Dendritic cell treated with granulocyte-macrophage colony-stimulating factor and Interleukin-4, amounts not matched to agents 40 ng/mL and 50 ng/mL, for 4 days (primary cell): ENCODE measurements at regions not wholly inside any gene's neighbourhood (a gene's known extent, or its start where the extent isn't known, plus 50 kb on each side); places are given as distances from the start of the nearest gene placed in this dataset.

Experiments used
- H3K27ac Mint-ChIP-seq: one replicate; pipeline ENCODE4 v1.8.0; 2022; ENCODE audit warnings: mild to moderate bottlenecking, mixed read lengths
- H3K27me3 Mint-ChIP-seq: one replicate; pipeline ENCODE4 v1.8.0; 2022; ENCODE audit warnings: mild to moderate bottlenecking, mixed read lengths
- H3K36me3 Mint-ChIP-seq: one replicate; pipeline ENCODE4 v1.8.0; 2022; ENCODE audit warnings: low read depth, mixed read lengths
- H3K4me1 Mint-ChIP-seq: one replicate; pipeline ENCODE4 v1.8.0; 2022; ENCODE audit warnings: low read depth, mixed read lengths
- H3K4me3 Mint-ChIP-seq: one replicate; pipeline ENCODE4 v1.8.0; 2022; ENCODE audit warnings: mild to moderate bottlenecking, moderate library complexity, mixed read lengths
- H3K9me3 Mint-ChIP-seq: one replicate; pipeline ENCODE4 v1.8.0; 2022; ENCODE audit warnings: mixed read lengths
- intact Hi-C: fragments of 100-400 bp; cut with micrococcal nuclease; formaldehyde crosslinking; loops from one replicate; pipeline ENCODE4 v1.15.0; 2022

DNA sequence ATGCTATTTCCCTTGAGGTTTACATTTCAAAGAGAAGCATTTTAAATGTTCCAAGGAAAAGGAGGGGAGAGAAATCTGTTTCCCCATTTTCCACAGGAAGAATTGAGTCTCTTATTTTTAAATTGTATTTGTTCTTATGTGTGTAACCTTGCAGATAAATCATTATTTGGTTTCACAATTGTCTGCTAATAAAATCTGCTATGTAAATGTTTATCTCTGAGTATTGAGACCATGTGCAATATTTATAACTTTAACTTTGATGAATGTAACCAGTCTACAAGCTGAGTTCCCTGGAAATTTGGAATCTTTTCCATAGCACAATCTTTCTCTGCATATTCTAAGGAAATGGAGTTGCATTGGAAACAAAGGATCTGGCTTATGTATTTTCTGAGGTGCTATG is 209.6 kb downstream of the PTBP2 start:
- Mint-ChIP-seq H3K4me1 (no peaks in the 10 kb centered on the region), H3K9me3 (no peaks in the 10 kb centered on the region), H3K27ac (no peak overlapping the region), H3K4me3 (no peak overlapping the region), H3K27me3 (no peaks in the 10 kb centered on the region), H3K36me3 (no peaks in the 10 kb centered on the region)
- intact Hi-C loops, result no loop called here

DNA sequence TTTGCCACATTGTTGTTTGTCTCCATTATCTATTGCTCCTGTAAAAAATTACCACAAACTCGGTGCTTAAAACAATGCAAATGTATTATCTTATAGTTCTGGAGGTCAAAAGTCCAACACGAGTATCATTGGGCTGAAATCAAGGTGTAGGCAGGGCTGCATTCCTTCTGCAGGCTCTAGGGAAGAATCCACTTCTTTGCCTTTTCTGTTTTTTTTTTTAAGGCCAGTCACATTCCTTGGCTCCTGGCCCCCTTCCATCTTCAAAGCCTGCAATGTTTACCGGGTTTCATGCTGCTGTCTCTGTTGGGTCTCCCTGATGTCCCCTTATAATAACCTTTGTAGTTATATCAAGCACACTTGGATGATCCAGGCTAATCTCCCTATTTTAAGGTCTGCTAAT is 212.7 kb downstream of the PTBP2 start:
- Mint-ChIP-seq H3K36me3 (no peaks in the 10 kb centered on the region), H3K4me1 (no peaks in the 10 kb centered on the region), H3K27ac (no peak overlapping the region), H3K9me3 (no peaks in the 10 kb centered on the region), H3K4me3 (no peak overlapping the region), H3K27me3 (no peaks in the 10 kb centered on the region)
- intact Hi-C loops, result no loop called here

DNA sequence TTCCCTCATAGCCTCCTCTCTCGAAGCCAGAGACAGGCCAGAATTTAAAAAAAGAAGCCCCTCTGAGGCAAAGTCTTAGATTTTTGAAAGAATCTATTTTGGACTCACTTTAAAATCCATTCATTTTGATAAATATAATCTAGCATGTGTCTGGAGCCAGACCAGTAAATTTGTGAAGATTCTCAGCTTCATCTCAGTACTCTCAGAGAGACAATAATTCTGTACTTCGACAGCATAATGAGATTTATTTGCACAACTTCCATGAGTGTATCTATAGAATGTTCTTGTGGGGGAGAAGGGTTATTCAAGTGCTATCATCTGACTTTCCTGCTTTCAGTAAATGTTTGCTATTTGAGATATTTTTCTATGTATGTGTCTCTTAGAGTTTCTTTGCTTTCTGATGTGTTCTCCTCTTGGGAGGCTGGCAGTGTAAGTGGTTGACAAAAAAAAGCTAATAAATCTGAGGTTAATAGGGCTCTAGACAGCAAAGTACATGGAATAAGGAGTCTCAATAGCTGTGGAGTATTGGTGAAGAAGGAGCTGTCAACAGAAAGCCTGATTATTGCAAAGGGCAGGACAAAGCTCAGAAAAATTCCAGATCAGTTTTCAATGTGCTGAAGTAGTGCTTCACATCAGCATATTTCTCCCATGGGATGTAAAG is 223.0 kb downstream of the PTBP2 start:
- no peak overlapping the region for H3K4me3 Mint-ChIP-seq

DNA sequence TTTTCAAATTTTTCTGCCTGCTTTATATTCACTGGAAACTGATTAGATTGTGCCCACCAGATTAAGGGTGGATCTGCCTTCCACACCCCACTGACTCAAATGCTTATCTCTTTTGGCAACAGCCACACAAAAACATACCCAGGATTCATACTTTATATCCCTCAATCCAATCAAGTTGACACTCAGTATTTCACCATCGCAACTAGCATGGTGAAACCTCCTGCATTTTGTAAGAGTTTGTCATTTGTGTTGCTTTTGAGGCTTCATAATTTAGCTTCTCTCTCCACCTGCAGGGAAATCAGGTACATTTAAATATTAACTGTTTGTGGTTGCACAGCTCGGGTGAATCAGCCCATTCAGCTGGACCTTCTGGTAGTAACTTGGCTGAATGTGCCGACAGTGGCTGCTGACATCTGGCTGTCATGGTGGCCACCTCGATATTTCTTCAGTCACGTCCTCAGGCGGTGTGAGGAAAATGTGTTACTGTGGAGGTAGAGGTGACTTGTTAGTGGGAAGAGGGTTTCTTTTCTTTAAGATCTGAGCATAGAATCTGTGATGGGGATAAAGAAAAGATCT is 224.0 kb downstream of the PTBP2 start:
- no peaks in the 10 kb centered on the region for H3K4me1 Mint-ChIP-seq
- no peak overlapping the region for H3K4me3 Mint-ChIP-seq
- no peaks in the 10 kb centered on the region for H3K27me3 Mint-ChIP-seq
- H3K36me3 Mint-ChIP-seq, result no peaks in the 10 kb centered on the region
- intact Hi-C loops, result no loop called here
- H3K9me3 Mint-ChIP-seq, result no peaks in the 10 kb centered on the region
- H3K27ac Mint-ChIP-seq, result no peak overlapping the region

More for the DNA sequence above, 223.0 kb downstream of the PTBP2 start:
- no peaks in the 10 kb centered on the region for H3K36me3 Mint-ChIP-seq
- intact Hi-C loops, result no loop called here
- H3K4me1 Mint-ChIP-seq, result no peaks in the 10 kb centered on the region
- H3K9me3 Mint-ChIP-seq, result no peaks in the 10 kb centered on the region
- H3K27me3 Mint-ChIP-seq, result no peaks in the 10 kb centered on the region
- H3K27ac Mint-ChIP-seq, result no peak overlapping the region

DNA sequence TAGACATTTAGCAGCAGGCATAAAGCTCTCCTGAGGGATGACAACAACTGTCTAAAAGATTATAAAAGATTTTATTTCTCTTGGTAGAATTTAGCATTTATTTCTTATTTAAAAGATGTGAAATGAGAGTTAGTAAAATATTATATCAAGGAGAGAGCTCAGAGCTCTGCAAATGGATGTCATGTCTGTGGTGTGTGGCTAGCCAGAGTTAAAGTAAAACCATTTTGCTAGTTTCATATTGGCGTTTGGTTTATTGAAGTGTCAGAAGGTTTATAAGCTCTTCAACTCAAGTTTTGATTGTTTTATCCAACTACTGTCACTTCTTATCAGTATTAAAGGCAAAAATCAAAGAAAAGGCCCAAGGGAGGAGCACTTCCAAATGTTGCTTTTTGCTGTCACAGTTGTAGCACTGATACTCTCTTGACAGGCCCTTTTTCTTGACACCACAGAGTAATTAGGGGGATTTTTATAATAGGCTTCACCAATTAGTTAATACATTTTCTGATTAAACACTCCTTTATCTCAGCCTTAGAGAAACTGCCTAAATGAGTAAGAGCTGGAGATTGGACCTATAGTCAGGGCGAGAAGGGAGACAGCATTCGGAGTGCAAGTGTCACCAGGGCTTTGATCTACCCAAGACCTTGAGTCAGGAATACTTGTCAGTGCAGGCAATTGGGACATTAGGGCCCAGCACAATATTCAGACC is 233.9 kb downstream of the PTBP2 start:
- H3K4me1 Mint-ChIP-seq, result no peaks in the 10 kb centered on the region
- H3K27me3 Mint-ChIP-seq, result no peaks in the 10 kb centered on the region
- H3K36me3 Mint-ChIP-seq, result no peaks in the 10 kb centered on the region
- H3K9me3 Mint-ChIP-seq, result no peaks in the 10 kb centered on the region
- H3K4me3 Mint-ChIP-seq, result no peak overlapping the region
- intact Hi-C loops, result no loop called here
- H3K27ac Mint-ChIP-seq, result no peak overlapping the region

DNA sequence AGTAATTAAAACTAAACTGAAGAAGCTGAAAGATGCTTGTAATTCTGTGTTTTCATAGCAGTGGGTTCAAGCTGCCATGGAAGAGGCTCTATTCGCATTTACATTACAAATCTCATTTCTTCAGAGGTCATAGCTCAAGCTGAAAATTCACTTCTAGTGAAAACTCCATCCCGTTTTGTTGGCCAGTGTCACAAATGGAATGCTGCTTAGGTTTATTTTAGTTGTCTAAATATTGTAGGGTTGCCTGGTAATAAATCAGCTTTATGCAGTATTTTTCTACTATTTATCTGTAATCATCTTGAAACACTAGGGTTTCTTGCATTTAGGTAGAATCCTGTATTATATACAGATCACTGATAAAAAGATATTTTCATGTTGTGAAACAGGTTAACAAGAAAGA is 240.6 kb downstream of the PTBP2 start:
- H3K4me1 Mint-ChIP-seq, result no peaks in the 10 kb centered on the region
- no peaks in the 10 kb centered on the region for H3K36me3 Mint-ChIP-seq
- H3K9me3 Mint-ChIP-seq, result no peaks in the 10 kb centered on the region
- H3K27ac Mint-ChIP-seq, result no peak overlapping the region
- no peaks in the 10 kb centered on the region for H3K27me3 Mint-ChIP-seq
- H3K4me3 Mint-ChIP-seq, result no peak overlapping the region
- intact Hi-C loops, result no loop called here

DNA sequence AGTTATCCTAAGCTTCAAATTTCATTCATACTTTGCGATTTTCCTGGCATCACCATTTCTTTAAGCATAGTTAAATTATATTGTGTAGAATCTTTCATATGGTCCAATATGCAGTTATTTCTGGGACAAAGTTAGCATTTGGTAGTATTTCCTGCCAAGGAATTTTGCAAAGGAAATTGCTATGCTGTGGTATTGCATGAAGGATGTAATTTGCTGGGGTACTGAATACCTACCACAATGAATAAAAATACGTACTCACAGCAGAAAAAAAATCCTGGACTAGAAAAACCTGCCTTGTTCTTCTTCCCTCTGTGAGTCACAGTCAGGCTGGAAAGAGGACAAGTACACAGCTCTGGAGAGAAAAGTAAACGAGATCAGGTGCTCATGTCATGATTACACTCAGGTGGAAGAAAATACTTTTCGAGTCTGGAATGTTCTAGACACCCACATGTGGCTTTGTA is 241.2 kb downstream of the PTBP2 start:
- no peak overlapping the region for H3K4me3 Mint-ChIP-seq
- no peak overlapping the region for H3K27ac Mint-ChIP-seq
- no peaks in the 10 kb centered on the region for H3K4me1 Mint-ChIP-seq
- no peaks in the 10 kb centered on the region for H3K27me3 Mint-ChIP-seq
- H3K9me3 Mint-ChIP-seq, result no peaks in the 10 kb centered on the region
- intact Hi-C loops, result no loop called here
- H3K36me3 Mint-ChIP-seq, result no peaks in the 10 kb centered on the region

DNA sequence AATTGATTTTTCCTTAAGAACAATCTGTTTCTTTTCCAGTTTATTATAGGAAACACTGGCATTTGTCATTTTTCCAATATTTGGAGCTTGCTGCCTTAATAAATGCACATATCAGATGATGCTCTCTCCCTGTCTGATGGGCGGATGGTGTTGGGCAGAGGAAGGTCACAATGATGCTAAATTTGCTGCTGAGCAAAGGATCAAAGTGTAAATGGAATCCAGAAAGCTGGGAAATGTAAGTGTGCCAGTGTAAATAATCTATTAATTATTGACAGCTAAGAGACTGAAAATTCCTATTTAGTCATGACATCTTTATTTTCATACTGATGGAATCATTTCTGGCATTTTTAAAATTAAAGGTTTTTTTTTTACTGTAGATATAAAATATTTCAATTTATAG is 243.2 kb downstream of the PTBP2 start:
- no peak overlapping the region for H3K4me3 Mint-ChIP-seq
- peaks cover 3% of the 10 kb centered on the region for H3K27me3 Mint-ChIP-seq
- H3K9me3 Mint-ChIP-seq, result no peaks in the 10 kb centered on the region
- H3K36me3 Mint-ChIP-seq, result no peaks in the 10 kb centered on the region
- no peak overlapping the region for H3K27ac Mint-ChIP-seq
- no peaks in the 10 kb centered on the region for H3K4me1 Mint-ChIP-seq
- intact Hi-C loops, result no loop called here

DNA sequence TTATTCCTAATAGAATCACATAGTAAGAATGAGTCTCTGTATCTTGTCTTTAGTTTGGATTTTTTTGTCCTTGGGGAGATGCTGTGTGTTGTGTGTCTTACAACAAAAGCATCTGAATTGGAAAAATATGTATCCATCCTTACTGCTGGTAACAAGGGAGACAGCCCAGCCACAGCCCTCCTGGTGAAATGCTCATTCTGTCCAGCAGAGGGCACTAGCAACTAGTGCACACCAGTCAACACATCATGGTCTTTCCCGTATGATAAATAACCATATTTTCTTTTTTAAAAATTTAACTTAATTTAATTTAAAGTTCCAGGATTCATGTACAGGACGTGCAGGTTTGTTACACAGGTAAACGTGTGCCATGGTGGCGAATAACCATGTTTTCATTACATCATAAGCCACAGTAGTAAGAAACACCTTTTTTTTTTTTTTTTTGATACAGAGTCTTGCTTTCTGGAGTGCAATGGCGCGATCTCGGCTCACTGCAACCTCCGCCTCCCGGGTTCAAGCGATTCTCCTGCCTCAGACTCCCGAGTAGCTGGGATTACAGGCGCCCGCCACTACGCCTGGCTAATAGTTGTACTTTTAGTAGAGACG is 245.1 kb downstream of the PTBP2 start:
- Mint-ChIP-seq H3K4me3 (no peak overlapping the region), H3K4me1 (no peaks in the 10 kb centered on the region), H3K27me3 (peaks cover 5% of the 10 kb centered on the region), H3K27ac (no peak overlapping the region), H3K9me3 (no peaks in the 10 kb centered on the region), H3K36me3 (no peaks in the 10 kb centered on the region)
- intact Hi-C loops, result loop anchor here (1.0 to 2.0 kb wide), 2 partner anchors 1087 to 1502 kb away; no protein-coding TSS in a partner anchor

DNA sequence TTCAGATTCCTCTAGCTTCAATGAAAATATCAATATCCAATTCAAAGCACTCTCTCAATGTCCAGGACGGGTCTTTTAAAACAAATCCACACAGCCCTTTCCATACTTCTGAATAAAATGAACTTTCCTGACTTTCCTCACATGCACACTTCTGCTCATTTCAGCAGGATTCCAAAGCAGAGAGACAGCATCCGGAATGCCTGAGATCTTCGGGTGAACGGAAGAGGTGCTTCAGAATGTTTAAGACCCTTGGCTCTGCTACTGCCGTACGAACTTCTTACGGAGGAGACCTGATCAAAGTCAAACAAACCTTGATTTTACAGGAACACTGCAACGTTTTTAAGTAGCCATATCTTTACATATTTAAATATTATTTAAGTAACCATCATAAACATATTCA is 245.7 kb downstream of the PTBP2 start:
- Mint-ChIP-seq H3K4me3 (no peak overlapping the region), H3K36me3 (no peaks in the 10 kb centered on the region), H3K9me3 (no peaks in the 10 kb centered on the region), H3K27me3 (peaks cover 5% of the 10 kb centered on the region), H3K27ac (no peak overlapping the region), H3K4me1 (no peaks in the 10 kb centered on the region)
- intact Hi-C loops, result loop anchor here (2.0 kb wide), 1 partner anchor 1501 kb away; no protein-coding TSS in a partner anchor

DNA sequence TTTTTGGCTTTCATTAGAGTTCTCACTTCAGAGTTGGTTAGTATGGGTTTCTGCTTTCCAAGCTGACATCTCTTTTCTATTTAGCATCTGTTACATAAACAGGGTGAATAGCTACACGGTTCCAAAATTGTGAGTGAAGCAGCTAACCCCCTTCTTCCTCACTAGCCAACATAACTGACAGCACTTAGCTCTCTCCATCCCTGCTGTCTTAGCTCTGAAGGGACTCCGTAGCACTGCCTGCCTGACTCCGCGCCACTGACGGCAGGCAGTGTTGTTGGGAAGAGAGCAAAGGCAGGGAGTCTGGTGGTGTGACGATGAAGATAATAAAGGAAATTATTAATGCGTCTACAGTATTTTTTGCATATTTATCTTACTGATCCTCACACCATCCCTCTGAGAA is 247.0 kb downstream of the PTBP2 start:
- Mint-ChIP-seq H3K9me3 (no peaks in the 10 kb centered on the region), H3K4me3 (no peak overlapping the region), H3K27ac (no peak overlapping the region), H3K27me3 (peaks cover 5% of the 10 kb centered on the region), H3K36me3 (no peaks in the 10 kb centered on the region), H3K4me1 (no peaks in the 10 kb centered on the region)
- intact Hi-C loops, result no loop called here

DNA sequence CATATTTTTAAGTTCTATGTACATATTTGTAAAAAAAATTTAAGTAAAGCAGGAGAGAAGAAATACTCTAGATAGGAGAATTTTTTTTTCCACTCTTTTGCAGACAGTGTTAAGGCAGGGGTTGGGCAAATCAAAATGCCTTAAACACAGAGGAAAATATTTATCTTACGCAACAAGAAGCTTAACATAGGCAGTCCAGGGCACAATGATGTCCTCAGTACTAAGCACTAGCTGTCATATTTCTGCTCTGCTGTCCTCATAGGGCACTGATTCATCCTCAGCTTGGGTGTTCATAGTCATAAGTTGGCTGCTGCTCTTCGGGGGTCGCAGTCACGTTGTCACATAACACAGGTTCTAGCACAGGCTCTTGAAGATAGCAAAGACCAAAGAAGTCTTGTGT is 247.4 kb downstream of the PTBP2 start:
- H3K4me3 Mint-ChIP-seq, result no peak overlapping the region
- no peaks in the 10 kb centered on the region for H3K4me1 Mint-ChIP-seq

DNA sequence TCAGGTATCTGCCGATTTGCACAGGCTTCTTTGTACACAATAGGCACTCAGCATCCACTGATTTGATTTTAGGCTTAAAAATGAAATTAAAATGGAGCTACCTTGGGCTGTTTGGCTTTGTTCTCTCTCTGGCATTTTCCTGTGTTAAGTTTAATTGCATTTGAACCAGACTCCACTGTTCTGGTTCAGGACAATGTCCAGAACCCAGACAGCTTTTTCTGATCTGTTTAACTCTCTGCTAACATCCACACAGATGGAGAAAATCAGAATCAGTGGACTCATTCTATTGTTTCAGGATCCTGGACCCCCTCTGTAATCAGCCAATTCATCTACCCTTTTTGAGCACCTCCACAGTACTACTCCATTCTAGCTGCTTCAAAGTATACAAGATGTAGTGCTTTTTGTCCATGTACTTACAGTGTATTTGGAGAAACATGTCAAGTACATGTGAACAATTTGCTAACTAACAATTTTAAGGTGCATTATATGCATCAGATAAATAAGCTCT is 248.1 kb downstream of the PTBP2 start:
- no peak overlapping the region for H3K4me3 Mint-ChIP-seq
- no peaks in the 10 kb centered on the region for H3K36me3 Mint-ChIP-seq
- no peak overlapping the region for H3K27ac Mint-ChIP-seq
- peaks cover 5% of the 10 kb centered on the region for H3K27me3 Mint-ChIP-seq
- intact Hi-C loops, result no loop called here
- H3K9me3 Mint-ChIP-seq, result no peaks in the 10 kb centered on the region
- H3K4me1 Mint-ChIP-seq, result no peaks in the 10 kb centered on the region

More for the DNA sequence above, 247.4 kb downstream of the PTBP2 start:
- H3K36me3 Mint-ChIP-seq, result no peaks in the 10 kb centered on the region
- peaks cover 5% of the 10 kb centered on the region for H3K27me3 Mint-ChIP-seq
- H3K27ac Mint-ChIP-seq, result no peak overlapping the region
- no peaks in the 10 kb centered on the region for H3K9me3 Mint-ChIP-seq
- intact Hi-C loops, result no loop called here

DNA sequence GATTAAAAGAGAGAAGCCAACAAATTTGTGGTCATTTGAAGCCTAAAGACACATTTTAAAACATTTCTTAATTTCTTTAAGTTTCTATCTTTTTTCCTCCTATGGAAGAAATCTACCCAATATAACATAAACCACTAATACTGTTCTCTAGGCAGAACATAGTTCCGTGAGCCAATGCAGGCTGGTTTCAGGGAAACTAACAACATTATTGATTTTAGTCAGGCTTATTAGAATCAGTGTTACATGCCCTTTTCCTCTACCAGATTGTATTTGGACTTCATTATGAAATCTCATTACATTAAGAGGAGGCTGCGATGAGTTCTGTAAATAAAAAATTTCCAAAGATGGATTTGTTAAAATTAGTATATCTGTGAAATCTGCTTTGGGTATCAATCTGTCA is 249.9 kb downstream of the PTBP2 start:
- Mint-ChIP-seq H3K27me3 (peaks cover 5% of the 10 kb centered on the region), H3K4me1 (no peaks in the 10 kb centered on the region), H3K9me3 (no peaks in the 10 kb centered on the region), H3K4me3 (no peak overlapping the region), H3K36me3 (no peaks in the 10 kb centered on the region), H3K27ac (no peak overlapping the region)
- intact Hi-C loops, result no loop called here
